ENCODE measurements at regions not wholly inside any gene's neighbourhood (a gene's known extent, or its start where the extent isn't known, plus 50 kb on each side); places are given as distances from the start of the nearest gene placed in this dataset.

DNA sequence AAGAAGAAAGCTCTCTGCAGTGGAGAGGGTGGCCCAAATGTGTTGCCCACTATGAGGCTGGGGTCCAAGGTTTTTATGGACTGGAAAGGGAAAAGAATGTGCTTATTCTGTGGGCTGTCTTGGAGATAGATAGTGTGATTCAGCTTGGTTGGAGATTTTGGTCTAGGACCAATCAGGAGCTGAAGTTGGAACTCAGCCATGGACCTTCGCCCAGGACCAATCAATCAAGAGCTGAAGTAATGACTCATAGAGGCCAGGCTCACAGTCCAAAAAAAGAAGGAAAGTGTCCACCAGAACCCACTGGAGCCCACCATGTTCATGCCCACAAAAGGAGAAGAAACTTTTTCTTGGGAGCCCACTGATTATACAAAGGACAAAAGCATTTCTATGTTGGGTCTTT lies 369.5 kb downstream of the UBE2NL start:
- Histone ChIP-seq H3K23me2 (ENCODE audit: low read depth, low read length) (no peaks in the 10 kb centered on the region), H3K27me3 (replicated peaks in 1 of 4; ENCODE audit: control insufficient read depth in 3 of 4, extremely low read depth in 1 of 4, insufficient read depth in 3 of 4, low read length in 3 of 4) (no peaks in the 10 kb centered on the region), H2AFZ (ENCODE audit: low read length) (no peak overlapping the region), H3K4me3 (ENCODE audit: extremely low read depth in 1 of 4, insufficient read depth in 2 of 4, low read depth in 3 of 4, low read length in 4 of 4) (no peak overlapping the region), H4K5ac (ENCODE audit: insufficient read length, low read depth, low read length) (no peak overlapping the region), H4K8ac (ENCODE audit: extremely low read depth, insufficient read depth, low read length) (no peak overlapping the region), H3K4me2 (ENCODE audit: insufficient read depth in 1 of 2, low read depth in 2 of 2, low read length in 2 of 2) (no peak overlapping the region), H2BK120ac (replicated peaks; ENCODE audit: low read depth, low read length) (no peak overlapping the region), H4K91ac (replicated peaks; ENCODE audit: insufficient read length, low read length) (no peak overlapping the region), H3K14ac (ENCODE audit: insufficient read length) (no peak overlapping the region), H2BK15ac (ENCODE audit: low read length) (no peak overlapping the region), H2BK12ac (ENCODE audit: low read depth, low read length) (no peak overlapping the region), H3K9me3 (ENCODE audit: insufficient read depth in 2 of 2, low read depth in 1 of 2, low read length in 1 of 2) (no peaks in the 10 kb centered on the region; a peak in 1 of 4 replicates), H2BK20ac (ENCODE audit: low read length) (no peak overlapping the region), H3K56ac (replicated peaks; ENCODE audit: insufficient read length, low read depth, low read length) (no peak overlapping the region), H3K79me2 (ENCODE audit: control insufficient read depth in 1 of 2, insufficient read depth in 2 of 2, low read length in 2 of 2) (no peaks in the 10 kb centered on the region), H2AK5ac (ENCODE audit: low read depth, low read length) (no peak overlapping the region), H3K9ac (replicated peaks in 1 of 4; ENCODE audit: extremely low read depth in 1 of 4, low read depth in 3 of 4, low read length in 3 of 4) (no peak overlapping the region), H3K4me1 (replicated peaks in 1 of 4; ENCODE audit: control insufficient read depth in 3 of 4, insufficient read depth in 4 of 4, low read length in 3 of 4) (no peaks in the 10 kb centered on the region), H2BK5ac (ENCODE audit: low read depth, low read length) (no peak overlapping the region), H4K20me1 (replicated peaks in 1 of 2; ENCODE audit: control insufficient read depth in 1 of 2, insufficient read depth in 2 of 2, low read length in 2 of 2) (no peaks in the 10 kb centered on the region), H3K79me1 (ENCODE audit: low read depth, low read length) (no peaks in the 10 kb centered on the region), H3K18ac (ENCODE audit: extremely low read depth, low read length) (no peak overlapping the region), H3K4ac (replicated peaks; ENCODE audit: insufficient read length, low read depth, low read length) (no peak overlapping the region), H3K23ac (ENCODE audit: insufficient read length) (no peak overlapping the region), H3K36me3 (ENCODE audit: control insufficient read depth in 2 of 4, insufficient read depth in 4 of 4, low read length in 3 of 4) (no peaks in the 10 kb centered on the region), H3K27ac (ENCODE audit: low read depth, low read length) (no peak overlapping the region)
- ChIA-PET CTCF (ENCODE audit: partially characterized antibody) (no interaction called here), POLR2A (ENCODE audit: partially characterized antibody) (no interaction called here)
- WGBS, 2 experiments (ENCODE audit: extremely low coverage in 1 of 2, insufficient coverage in 1 of 2, insufficient read length in 1 of 2, insufficient replicate concordance in 2 of 2, low coverage in 1 of 2, low lambda C conversion rate in 2 of 2, missing lambda C conversion rate in 1 of 2): 89% methylated on average over 1 of the region's 1 CpG; no CpG with 5 or more reads in 1 of the 2 experiments
- FAIRE-seq (no peak), DNase-seq (ENCODE audit: low read depth in 1 of 2, low spot score in 2 of 2) (no peak)
- TF ChIP-seq, protein P1, sequence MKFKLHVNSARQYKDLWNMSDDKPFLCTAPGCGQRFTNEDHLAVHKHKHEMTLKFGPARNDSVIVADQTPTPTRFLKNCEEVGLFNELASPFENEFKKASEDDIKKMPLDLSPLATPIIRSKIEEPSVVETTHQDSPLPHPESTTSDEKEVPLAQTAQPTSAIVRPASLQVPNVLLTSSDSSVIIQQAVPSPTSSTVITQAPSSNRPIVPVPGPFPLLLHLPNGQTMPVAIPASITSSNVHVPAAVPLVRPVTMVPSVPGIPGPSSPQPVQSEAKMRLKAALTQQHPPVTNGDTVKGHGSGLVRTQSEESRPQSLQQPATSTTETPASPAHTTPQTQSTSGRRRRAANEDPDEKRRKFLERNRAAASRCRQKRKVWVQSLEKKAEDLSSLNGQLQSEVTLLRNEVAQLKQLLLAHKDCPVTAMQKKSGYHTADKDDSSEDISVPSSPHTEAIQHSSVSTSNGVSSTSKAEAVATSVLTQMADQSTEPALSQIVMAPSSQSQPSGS (IDR thresholded peaks at IDR 0.05; ENCODE audit: low read length): no peak
- TF ChIP-seq POLR2AphosphoS5 (IDR thresholded peaks at IDR 0.05; ENCODE audit: low read depth, low read length) (no peak), CREB1 (IDR thresholded peaks at IDR 0.05) (no peak), TAF1 (IDR thresholded peaks at IDR 0.05; ENCODE audit: low read depth, low read length) (no peak), FOSL1 (IDR thresholded peaks at IDR 0.05; ENCODE audit: insufficient read depth, low read depth, low read length) (no peak), SAP30 (IDR thresholded peaks at IDR 0.05; ENCODE audit: insufficient read depth, insufficient replicate concordance, low read length) (no peak), POU5F1 (IDR thresholded peaks at IDR 0.05; ENCODE audit: low read depth, low read length) (no peak), CTBP2 (IDR thresholded peaks at IDR 0.05; ENCODE audit: borderline replicate concordance, insufficient read depth, insufficient read length, low read length) (no peak), BACH1 (IDR thresholded peaks at IDR 0.05; ENCODE audit: low read length) (no peak), NRF1 (IDR thresholded peaks at IDR 0.05; ENCODE audit: low read depth, low read length) (no peak)
- TF ChIP-seq, protein P2, sequence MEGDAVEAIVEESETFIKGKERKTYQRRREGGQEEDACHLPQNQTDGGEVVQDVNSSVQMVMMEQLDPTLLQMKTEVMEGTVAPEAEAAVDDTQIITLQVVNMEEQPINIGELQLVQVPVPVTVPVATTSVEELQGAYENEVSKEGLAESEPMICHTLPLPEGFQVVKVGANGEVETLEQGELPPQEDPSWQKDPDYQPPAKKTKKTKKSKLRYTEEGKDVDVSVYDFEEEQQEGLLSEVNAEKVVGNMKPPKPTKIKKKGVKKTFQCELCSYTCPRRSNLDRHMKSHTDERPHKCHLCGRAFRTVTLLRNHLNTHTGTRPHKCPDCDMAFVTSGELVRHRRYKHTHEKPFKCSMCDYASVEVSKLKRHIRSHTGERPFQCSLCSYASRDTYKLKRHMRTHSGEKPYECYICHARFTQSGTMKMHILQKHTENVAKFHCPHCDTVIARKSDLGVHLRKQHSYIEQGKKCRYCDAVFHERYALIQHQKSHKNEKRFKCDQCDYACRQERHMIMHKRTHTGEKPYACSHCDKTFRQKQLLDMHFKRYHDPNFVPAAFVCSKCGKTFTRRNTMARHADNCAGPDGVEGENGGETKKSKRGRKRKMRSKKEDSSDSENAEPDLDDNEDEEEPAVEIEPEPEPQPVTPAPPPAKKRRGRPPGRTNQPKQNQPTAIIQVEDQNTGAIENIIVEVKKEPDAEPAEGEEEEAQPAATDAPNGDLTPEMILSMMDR (IDR thresholded peaks at IDR 0.05; ENCODE audit: control extremely low read depth in 1 of 3, insufficient read depth in 1 of 3, low read depth in 1 of 3, low read length in 3 of 3): no peak

All from H1 (cell line).